ENCODE measurements at regions not wholly inside any gene's neighbourhood (a gene's known extent, or its start where the extent isn't known, plus 50 kb on each side); places are given as distances from the start of the nearest gene placed in this dataset.

DNA sequence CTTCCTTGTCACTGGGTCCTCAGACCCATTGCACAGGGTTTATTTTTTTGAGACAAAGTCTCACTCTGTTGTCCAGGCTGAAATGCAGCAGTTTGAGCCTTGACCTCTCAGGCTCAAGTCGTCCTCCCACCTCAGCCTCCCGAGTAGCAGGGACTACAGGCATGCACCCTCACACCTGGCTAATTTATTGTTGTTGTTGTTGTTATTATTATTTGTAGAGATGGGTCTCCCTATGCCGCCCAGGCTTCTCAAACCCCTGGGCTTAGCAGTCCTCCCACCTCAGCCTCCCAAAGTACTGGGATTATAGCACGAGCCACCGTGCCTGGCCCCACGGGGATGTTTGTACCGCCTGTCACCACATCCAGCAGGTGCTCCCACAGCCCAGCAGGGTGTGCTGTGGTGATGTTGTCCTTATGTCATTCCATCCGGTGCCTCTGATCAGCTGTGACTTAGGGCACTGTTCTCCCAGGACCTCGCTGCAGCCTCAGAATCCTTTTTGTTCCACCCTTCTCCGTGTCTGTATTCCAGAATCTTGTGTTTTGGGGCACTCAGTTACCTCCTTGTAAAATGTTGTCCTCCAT lies 182.3 kb downstream of the INO80D start:
- no peak for DNase-seq (ENCODE audit: missing footprints)
- no peak for ATAC-seq
- intact Hi-C loops (cut with DNase I): no loop called here

DNA sequence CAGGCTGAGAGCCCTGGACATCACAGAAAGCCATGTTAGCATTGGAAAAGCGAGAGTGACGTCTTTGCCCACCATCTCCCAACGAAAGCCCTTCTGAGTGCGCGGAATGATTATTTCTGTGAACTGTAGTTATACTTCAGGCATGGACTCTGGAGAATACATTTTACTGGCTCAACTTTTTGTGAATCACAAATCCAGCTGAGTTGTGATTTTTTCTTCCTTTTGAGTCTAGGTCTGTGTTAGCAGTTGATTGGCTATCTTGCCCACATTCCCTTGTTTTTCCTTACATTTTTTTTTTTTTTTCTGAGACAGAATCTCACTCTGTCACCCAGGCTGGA lies 183.1 kb downstream of the INO80D start:
- intact Hi-C loops (cut with DNase I): no loop called here
- DNase-seq (ENCODE audit: missing footprints) (no peak), ATAC-seq (peak; percentile 49)

DNA sequence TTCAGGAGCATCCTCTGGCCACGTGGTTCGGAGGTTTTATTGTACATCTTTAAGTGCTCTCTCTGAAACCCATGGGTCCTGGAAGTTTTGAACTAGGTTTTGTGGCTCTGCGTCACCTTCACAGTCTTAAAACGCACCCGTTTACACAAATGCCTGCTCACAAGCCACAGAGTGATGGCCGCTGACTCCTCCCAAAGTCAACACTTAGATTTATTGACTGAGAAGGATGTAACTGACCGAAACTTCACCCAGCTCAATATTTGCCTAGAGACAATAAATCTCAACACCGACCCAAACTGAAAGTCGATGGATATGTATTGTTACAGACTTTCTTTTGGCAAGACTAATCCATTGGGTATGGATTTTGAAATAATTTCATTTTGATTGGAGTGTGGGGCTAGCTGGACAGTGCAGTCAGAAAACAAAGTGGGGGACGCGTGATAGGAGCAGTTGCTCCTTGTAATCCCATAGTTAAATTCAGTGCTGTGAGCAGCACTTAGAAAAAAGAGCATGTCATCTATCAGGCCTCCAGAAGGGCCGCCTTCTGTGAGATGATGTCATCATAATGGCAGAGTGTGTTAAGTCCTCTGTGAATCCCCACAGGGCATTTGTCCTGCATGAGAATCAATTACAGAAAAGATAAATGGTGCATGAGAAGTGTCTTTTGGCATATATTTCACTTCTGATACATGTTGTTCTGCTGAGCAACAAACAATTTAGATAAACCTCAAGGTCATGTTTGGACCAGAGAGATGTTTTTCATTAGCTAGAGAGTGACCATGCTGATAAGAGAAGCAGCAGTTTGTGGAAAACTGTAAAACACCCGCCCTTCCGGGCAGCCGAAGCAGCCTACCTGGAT lies 183.7 kb downstream of the INO80D start:
- ATAC-seq: peak; percentile 70
- DNase-seq (ENCODE audit: missing footprints): no peak
- intact Hi-C loops (cut with DNase I): no loop called here

DNA sequence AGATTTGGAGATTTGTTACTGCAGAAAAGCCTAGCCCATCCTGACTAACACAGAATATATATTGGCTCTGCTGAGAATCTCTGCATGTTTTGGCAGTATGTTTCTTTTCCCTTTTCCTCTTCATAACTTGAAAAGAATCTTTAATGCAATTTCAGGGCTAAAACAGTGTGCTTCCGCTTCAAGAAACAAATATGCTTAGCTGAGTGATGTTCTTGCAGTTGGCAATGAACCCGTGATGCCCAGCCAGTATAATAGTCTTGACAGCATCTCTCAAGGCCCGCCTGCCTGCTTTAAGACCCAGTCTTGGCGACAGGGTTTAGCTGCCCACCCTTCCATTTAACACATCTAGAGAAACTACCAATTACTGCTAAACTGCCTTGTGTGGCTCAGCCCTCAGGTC lies 184.5 kb downstream of the INO80D start:
- ATAC-seq (no peak), DNase-seq (ENCODE audit: missing footprints) (no peak)
- intact Hi-C loops (cut with DNase I): no loop called here

DNA sequence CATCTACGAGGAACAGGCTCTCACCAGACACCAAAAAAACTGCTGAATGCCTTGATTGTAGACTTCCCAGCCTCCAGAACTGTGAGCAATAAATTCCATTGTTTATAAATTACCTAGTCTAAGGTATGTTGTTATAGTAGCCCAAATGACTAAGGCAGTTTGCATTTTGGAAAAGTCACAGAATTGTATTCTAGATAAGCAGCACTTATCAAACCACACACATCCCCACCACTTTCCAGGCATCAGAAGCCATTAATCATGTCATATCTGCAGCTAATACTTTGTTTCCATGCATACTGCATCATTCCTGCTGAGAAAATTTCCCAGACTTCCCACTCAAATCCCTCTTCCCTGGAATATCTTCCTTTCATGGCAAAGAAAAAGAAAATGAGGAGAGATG lies 187.2 kb downstream of the INO80D start:
- ATAC-seq (no peak), DNase-seq (ENCODE audit: missing footprints) (no peak)
- intact Hi-C loops (cut with DNase I): no loop called here

DNA sequence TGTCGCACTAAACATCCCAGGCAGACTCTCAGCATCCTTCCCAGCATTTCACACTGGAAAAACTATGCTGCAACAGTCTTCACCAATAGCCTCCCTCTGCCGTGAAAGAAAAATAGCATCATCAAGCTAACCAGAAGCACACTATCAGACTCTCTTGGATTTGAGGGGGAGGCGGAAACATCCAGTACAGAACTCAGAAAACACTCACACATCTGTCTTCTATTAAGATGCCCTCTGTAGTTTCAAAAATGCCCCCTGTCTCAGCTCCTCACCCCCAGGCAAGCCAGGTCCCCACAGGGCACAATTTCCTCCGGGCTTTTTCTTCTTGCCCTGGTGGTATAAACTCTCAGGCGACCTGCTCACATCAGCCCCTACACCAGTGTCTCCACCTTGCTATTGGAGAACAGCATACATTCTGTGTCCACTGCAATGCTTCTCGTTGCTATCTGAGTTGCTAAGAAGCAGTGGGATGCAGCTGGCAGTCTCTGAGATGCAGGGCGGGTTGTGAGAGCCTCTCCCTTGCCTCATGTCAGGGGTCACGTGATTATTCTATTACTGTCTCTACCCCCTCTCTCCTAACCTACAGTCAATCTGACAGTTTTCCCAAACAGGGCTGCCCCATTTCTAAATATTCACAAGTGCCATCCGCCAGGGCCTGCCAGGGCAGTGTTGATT lies 189.9 kb downstream of the INO80D start:
- peak; percentile 28 for ATAC-seq
- no peak for DNase-seq (ENCODE audit: missing footprints)
- intact Hi-C loops (cut with DNase I): no loop called here

DNA sequence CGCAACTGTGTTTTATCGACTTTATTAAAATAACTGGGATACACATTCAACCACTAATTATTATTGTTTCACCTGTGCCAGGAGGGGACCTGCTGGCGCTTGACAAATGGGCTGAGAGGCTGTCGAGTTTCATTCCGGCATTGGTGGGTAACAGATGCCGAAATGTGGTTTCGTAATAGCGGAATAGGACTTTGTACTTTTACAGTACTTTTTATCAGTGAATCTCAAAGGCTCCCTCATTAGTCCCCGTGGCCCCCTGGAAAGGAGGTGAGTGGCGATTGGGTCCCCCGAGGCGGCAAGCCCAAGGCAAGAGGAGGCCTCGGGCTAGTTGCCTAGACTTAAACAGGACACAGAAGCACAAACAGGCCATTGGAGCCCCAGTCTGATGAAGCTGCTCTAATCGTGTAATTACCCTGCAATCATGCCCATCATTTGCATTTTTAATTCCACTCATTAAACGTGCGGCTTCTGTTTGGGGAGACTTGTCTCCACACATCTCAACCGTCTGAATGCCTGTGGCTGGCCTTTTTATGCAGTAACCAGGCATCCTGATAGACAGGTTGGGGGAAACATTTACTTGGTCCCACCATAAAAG lies 193.2 kb downstream of the INO80D start:
- DNase-seq (ENCODE audit: missing footprints): no peak
- ATAC-seq: no peak
- intact Hi-C loops (cut with DNase I): no loop called here

DNA sequence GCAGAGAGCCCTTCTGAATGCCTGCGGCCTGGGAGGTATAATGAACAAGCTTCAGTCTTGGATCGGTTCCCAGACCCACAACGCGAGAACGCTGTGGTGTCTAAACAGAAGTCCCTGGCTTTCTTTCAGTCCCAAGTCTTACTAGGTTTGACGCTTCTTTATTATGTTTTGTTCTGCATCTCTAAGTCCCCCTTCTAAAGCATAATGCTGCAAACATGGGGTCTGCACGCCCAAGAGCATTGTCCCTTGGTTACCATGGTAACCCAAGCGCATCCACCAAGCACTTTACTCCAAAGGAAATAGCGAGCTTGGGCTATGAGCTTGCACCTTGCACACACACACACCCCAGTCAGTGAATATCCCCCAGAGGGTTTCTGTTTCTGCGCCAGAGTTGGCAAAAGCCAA lies 193.7 kb downstream of the INO80D start:
- no peak for DNase-seq (ENCODE audit: missing footprints)
- ATAC-seq: no peak
- intact Hi-C loops (cut with DNase I): no loop called here

DNA sequence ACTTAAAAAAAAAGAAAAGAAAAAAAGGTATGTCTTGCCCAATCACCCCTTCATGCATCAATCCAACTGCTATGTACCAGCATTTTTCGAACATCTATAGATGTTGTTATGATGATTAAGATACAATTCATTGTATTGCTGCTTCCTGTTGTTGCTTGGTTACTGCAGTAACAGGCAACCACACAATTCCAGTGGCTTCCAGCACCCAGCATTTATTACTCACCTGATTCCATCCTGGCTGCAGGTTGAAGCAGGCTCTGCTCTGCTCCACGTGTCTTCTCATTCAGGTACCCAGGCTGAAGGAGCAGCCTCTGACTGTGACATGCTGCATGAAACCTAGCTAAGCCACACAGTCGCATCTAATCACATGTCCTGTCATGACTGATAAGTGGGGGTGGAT lies 196.9 kb downstream of the INO80D start:
- ATAC-seq (no peak), DNase-seq (ENCODE audit: missing footprints) (no peak)
- intact Hi-C loops (cut with DNase I): loop anchor here (10.0 kb wide), 1 partner anchor 1564 kb away; no protein-coding TSS in a partner anchor

DNA sequence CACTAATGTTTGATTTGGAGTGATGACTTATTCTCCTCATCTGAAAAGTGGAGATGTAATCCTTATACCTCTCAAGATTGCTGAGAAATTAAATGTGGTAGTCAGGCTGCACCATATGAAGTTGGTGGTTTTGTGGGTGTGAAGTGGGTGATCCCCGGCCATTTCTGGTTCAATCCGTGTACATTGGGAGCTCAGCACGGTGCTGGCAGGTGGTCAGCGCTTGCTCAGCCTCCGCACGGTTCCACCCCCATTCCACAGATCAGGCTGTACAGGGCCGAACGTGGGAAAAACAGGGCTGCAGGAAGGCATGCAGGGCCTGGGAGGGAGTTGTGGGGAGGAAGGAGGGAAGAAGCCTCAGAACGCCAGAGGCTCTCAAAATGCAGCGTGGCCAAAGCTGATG lies 198.3 kb downstream of the INO80D start:
- intact Hi-C loops (cut with DNase I): loop anchor here (10.0 kb wide), 1 partner anchor 1563 kb away; no protein-coding TSS in a partner anchor
- ATAC-seq: no peak

DNA sequence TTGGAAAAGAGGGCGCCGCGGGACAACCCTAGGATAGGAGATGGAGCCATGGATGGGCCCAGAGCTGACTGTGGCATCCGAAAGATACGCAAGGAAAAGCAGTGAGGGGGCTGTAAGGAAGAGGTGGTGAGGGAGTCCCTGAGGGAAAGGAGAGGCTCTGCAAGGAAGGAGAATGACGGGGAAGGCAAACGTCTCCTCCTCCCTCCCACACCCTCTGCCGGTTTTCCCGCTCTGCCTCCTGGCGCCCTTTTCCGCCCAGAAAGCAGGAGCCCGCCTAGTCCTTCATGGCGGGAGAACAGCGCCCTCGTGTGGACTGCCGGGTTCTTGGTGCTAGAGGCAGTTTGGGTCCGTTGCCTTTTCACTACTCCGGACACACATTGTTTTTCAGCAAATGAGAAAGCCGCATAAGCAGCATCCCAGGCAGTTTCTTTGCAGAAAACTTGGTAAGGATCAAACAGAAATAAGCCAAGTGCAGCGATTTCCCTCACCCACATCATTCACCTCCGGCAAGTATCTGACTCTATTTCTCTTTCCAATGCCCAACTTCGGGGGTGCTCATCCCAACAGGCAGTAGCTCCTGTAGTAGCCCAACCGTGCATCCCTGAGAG lies 200.4 kb downstream of the INO80D start:
- DNase-seq (ENCODE audit: missing footprints) (peak; percentile 88), ATAC-seq (peak; percentile 88)
- intact Hi-C loops (cut with DNase I): loop anchor here (1.0 to 10.0 kb wide), 3 partner anchors 109 to 1561 kb away; no protein-coding TSS in a partner anchor

More for the DNA sequence above, 198.3 kb downstream of the INO80D start:
- DNase-seq (ENCODE audit: missing footprints): no peak

DNA sequence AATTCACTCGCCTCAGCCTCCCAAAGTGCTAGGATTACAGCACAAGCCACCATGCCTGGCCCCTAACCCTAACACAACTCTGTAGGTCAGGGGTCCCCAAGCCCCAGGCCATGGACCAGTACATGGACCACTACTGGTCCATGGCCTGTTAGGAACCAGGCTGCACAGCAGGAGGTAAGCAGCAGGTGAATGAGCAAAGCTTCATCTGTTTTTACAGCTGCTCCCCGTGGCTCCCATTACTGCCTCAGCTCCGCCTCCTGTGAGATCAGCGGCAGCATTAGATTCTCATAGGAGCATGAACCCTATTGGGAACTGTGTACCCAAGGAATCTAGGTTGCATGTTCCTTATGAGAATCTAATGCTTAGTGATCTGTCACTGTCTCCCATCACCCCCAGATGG lies 201.7 kb downstream of the NRP2 start:
- no peak for ATAC-seq
- intact Hi-C loops (cut with DNase I): loop anchor here (2.0 to 10.0 kb wide), 2 partner anchors 117 to 1559 kb away; no protein-coding TSS in a partner anchor
- DNase-seq (ENCODE audit: missing footprints): no peak

DNA sequence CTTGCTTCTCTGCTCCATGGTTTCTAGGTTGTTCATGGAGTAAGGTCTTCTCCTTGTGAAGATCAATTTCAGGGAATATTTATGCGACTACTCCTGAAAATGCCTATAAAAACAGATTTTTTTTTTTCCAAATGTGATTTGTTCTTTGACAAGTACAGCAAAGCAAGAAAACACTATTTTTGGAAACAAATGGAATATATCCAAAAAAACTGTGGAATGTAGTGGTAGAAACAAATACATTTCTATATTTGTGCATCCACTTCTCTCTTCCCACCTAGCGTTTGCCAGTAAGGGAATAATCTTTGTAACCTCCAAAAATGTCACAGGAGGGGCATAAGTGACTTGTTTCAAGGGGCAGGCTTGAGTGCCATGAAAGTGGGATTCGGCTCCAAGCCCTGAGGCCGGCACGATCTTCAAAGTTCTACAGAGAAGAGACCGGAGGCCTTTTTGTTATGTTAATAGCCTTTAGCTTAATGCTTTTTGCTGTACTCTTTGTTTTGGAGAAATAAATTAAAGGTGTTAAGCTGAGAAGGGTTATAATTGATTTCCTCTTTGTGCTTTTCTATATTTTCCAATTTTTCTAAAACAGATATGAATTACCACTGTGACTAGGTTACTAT lies 200.6 kb downstream of the NRP2 start:
- DNase-seq (ENCODE audit: missing footprints) (no peak), ATAC-seq (no peak)
- intact Hi-C loops (cut with DNase I): loop anchor here (10.0 kb wide), 1 partner anchor 1558 kb away; no protein-coding TSS in a partner anchor

DNA sequence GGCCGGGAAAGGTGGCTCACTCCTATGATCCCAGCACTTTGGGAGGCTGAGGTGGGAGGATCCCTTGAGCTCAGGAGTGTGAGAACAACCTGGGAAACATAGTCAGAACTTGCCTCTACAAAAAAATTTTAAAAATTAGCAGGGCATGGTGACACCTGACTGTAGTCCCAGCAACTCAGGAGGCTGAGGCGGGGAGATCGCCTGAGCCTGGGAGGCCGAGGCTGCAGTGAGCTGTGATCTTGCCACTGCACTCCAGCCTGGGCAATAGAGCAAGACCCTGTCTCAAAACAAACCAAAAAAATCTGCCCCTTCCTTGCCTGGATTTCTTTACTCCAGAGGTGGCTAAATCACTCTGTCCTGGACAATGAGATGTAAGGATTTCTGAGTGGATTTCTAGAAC lies 197.7 kb downstream of the NRP2 start:
- ATAC-seq (no peak), DNase-seq (ENCODE audit: missing footprints) (no peak)
- intact Hi-C loops (cut with DNase I): loop anchor here (10.0 kb wide), 1 partner anchor 1555 kb away; no protein-coding TSS in a partner anchor

DNA sequence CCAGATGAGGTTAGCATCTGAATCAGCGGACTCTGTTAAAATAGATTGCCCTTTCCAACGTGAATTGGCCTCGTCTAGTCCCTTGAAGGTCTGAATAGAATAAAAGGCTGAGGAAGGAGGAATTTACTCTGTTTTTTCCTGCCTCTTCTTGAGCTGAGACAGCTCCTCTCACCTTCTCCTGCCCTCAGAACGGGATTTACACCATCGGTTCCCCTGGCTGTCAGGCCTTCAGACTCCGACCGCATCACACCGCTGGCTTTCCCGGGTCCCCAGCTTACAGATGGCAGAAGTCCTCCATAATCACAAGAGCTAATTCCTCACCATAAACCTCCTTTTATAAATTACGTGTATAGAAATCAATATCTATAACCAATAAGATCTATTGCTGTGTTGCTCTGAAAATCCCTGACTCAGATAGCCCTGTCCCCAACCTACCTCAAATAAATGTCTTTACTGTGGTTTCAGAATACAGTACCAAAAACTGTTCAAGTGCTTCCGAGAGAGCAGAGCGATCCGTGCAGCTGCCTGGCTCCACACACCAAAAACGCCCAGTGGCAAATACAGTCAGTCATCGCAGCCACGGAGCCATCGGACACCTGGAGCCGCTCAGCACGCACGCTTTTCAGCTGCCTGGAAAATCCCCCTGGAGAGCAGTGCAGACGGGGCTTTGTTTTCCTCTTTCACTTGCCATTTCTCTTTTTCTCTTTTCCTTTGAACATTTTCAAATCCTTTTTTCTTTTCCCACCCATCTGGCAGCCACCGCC lies 196.9 kb downstream of the NRP2 start:
- intact Hi-C loops (cut with DNase I): no loop called here
- DNase-seq (ENCODE audit: missing footprints) (no peak), ATAC-seq (no peak)

DNA sequence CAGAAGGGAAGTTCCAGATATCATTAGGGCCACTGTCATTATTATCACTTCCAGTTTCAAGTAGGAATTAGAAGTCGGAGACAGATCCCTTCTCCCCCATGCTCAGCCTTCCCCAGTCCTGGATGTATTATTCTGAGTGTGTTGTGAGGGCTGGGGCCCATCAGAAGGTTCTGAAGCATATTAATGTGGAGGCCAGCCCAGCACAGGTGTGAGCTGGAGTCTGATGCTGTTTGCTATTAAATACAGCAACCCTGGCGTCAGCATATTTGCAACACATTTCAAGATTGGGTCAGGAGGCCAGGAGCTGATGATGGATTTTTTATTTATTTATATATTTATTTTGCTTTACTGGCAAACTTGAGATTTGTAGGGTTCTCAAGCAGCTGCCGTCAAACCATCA lies 195.2 kb downstream of the NRP2 start:
- DNase-seq (ENCODE audit: missing footprints) (no peak), ATAC-seq (no peak)
- intact Hi-C loops (cut with DNase I): no loop called here

DNA sequence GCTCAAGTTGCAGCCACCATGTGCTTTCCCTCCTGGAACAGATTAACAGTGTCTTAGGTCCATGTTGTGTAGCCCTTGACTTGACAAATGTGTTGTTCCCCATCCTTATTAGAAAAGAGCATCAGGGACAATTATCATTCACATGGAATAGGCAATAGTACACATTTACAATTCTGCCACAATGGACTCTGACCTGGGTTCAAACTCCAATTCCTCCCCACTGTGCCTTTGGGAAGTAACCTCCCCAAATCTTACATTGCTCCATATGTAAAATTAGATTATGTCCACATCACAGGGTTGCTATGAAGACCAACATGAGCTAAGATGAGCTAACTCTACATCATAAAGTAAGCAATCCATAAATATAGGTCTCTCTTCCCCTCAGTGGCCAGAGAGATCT lies 193.8 kb downstream of the NRP2 start:
- no peak for ATAC-seq
- DNase-seq (ENCODE audit: missing footprints): no peak
- intact Hi-C loops (cut with DNase I): no loop called here

DNA sequence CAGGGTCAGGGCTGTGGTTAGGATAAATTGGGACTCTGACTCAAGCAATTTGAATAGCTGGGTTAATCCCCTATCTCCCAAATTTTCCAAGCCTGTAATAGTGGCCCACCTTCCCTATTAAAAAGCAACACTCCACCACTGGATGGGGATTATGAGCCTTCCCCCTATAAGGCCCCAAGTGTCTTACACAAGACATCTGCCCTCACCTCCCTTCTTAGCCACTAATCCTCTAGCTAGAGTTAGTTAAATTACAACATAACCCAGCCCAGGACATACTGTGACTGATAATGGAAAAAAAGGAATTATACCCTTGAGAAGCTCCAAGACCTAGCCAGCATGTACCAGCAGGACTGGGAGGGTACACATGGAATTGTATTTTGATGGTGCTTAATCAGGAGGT lies 190.4 kb downstream of the NRP2 start:
- DNase-seq (ENCODE audit: missing footprints) (no peak), ATAC-seq (no peak)
- intact Hi-C loops (cut with DNase I): no loop called here
